ENCODE measurements at regions not wholly inside any gene's neighbourhood (a gene's known extent, or its start where the extent isn't known, plus 50 kb on each side); places are given as distances from the start of the nearest gene placed in this dataset.
"Not testable (repeated sequence)": the region's sequence is repeated elsewhere in the genome, so short reads cannot be mapped to it uniquely, and the experiment has no call there.

DNA sequence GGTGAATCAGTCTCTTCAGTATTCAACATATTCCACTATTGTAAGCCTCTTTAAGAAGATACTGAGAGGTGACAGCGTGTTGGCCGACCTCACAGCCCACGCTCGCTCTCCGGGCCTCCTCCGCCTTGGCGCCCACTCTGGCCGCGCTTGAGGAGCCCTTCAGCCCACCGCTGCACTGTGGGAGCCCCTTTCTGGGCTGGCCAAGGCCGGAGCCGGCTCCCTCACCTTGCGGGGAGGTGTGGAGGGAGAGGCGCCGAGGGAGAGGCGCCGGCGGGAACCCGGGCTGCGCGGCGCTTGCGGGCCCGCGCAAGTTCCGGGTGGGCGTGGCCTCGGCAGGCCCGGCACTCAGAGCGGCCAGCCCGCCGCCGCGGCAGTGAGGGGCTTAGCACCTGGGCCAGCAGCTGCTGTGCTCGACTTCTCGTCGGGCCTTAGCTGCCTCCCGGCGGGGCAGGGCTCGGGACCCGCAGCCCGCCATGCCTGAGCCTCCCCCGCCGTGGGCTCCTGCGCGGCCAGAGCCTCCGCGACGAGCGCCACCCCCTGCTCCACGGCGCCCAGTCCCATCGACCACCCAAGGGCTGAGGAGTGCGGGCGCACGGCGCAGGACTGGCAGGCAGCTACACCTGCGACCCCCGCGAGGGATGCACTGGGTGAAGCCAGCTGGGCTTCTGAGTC, 306.4 kb downstream of the SEMA3D start:
- DNase-seq (ENCODE audit: low read depth in 4 of 4, low spot score in 3 of 4), result not testable (repeated sequence)

DNA sequence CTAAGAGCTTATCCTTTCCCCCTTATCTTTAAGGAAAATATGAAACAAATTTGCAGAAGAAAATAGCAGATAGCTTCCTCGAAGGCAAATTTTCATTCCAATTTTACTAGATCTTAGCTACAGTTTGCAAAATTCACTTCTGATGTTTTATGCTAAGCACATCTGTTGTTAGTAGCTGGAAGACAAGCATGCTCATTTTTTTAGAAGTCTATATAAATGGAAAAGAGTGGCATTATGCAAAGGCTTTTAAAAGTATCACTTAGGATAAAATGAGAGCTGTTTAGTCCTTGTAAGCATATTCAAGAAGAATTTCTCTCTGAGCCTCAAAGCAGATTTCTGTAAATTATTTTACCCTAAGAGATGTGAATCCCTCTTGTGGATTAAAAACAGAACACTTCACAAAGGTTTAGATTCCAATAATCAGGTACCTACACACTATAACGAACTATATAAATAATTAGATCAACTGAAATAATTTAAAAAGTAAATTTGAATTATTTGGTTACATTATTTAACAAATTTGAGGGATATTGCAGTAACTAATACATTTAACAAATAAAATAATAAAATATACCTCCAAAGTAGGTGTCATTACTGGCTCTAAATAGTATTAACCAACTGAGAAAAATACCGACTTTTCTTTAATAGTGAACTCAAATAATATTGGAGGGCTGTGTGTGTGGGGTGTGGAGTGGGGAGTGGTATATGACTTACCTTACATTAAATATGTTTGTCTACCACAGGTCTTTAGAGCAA, 307.1 kb downstream of the SEMA3D start:
- no peak for DNase-seq (ENCODE audit: low read depth in 4 of 4, low spot score in 3 of 4)

DNA sequence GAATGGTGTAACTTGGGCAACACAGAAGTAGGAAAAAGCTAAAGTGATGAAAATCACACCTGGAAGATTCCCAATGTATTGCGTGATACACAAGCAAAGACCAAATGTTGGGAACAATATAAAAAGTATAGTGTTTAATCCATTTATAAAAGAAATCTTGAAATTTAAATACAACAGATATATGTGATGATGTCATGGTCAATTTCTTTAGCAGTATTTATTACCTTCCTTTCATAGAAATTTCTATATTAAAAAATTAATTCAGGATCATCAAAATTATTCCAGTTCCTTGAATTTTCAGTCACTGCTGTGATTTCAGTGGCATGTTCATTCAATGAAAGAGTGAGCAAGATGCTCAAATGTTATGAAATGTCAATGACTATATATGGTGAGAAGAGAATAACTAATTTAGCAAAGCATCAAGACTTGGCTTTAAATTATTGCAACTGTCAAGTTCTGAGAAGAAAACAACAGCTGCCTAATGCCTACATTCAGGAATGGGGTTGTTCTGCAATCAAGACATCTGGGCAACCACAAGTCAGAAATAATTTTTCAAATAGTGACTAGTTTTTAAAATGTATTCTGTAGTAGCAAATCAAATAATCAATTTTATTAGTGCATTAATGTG, 308.8 kb downstream of the SEMA3D start:
- no peak for DNase-seq (ENCODE audit: low read depth in 4 of 4, low spot score in 3 of 4)

DNA sequence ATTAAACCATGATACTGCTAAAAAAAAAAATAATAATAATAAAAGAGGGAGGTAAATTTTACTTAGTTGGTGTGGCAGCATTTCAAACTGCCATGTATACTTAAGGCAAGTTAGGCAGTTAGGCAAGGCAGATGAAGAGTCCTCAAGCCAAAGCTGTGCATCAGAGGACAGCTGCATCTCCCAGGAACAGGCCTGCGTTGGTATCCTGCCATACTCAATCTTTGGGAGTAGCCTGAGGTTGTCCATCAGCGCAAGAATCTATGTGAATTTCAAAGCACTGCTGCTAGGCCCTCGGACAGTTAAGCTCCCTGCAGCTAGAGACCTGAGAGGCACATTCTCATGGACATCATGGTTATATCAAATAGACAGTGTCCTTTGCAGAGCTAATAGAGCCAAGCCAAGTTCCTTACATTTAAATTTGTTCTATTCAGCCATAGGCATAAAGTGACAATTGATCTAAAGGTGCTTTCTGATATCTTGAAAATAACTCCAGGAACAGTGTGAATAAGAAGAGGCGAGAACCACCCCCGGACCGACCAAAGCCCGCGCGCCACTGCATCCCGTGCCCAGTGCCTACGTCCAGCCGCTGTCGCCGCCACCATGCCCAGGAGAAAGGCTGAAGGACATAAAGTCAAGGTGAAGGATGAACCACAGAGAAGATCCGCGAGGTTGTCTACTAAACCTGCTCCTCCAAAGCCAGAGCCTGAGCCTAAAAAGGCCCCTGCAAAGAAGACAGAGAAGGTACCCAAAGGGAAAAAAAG, 310.6 kb downstream of the SEMA3D start:
- DNase-seq (ENCODE audit: low read depth in 4 of 4, low spot score in 3 of 4), result no peak

DNA sequence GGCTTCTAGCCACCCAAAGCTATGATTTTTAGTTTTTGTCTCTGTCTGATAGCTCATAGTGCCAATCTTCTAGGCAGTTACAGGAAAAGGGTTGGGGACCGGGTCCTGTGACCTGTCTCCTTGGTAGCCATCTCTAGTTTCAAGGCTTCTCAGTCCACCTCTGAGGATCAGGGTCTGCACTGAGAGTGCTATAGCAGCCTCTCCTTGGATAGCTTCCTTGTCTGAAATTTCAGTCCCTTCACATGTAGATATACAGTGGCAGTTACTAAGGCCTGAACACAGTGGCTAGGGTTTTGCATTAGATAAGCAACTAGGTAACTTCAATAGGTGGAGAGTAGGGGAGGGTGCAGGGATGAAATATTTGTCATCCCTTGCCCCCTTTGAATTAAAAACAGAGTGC, 321.3 kb downstream of the SEMA3D start:
- DNase-seq (ENCODE audit: low read depth in 4 of 4, low spot score in 3 of 4), result no peak

DNA sequence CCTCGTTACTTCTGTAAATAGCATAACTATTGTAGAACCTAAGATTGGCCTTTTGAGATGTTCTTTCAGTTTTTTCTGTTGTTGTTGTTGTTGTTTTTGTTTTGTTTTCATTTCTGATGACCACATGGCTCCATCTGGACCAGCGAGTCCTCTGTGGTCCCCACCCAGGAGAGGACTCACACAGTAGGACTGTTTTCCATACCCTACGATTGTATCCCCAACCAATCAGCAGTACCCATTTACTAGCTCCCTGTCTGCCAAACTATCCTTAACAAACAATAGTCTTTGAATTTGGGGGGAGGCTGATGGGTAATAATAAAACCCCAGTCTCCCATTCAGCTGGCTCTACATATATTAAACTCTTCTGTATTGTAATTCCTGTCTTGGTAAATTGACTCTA, 329.5 kb downstream of the SEMA3D start:
- DNase-seq (ENCODE audit: low read depth in 4 of 4, low spot score in 3 of 4), result no peak

DNA sequence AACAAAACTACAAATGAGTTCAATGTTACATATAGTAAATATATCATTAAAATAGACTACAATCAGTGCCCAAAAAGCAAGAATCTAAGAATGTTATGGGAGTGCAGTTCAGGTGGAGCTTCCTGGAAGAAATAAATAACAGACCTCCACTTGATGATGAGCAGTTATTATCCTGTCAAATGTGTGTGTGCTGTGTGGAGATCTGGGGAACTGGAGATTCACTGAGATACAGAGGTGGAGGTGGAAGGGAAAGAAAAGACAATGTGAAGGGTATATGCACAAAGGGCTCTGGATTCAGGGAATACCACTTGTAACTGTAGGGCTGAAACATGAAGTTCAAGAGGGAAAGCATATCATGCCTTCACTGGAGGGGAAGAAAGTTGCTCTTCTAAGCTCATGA, 331.1 kb downstream of the SEMA3D start:
- DNase-seq (ENCODE audit: low read depth in 4 of 4, low spot score in 3 of 4), result no peak

DNA sequence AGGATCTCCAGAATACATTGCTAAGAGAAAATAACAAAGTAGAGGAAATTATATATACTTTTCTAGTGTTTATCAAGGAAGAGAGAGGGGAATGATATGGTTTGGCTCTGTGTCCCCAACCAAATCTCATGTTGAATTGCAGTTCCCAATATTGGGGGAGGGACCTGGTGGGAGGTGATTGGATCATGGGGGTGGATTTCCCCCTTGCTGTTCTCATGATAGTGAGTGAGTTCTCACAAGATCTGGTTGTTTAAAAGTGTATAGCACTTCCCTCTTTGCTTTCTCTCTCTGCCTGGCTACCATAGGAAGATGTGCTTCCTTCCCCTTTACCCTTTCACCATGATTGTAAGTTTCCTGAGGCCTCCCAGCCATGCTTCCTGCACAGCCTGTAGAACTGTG, 337.9 kb downstream of the SEMA3D start:
- DNase-seq (ENCODE audit: low read depth in 4 of 4, low spot score in 3 of 4), result not testable (repeated sequence)

DNA sequence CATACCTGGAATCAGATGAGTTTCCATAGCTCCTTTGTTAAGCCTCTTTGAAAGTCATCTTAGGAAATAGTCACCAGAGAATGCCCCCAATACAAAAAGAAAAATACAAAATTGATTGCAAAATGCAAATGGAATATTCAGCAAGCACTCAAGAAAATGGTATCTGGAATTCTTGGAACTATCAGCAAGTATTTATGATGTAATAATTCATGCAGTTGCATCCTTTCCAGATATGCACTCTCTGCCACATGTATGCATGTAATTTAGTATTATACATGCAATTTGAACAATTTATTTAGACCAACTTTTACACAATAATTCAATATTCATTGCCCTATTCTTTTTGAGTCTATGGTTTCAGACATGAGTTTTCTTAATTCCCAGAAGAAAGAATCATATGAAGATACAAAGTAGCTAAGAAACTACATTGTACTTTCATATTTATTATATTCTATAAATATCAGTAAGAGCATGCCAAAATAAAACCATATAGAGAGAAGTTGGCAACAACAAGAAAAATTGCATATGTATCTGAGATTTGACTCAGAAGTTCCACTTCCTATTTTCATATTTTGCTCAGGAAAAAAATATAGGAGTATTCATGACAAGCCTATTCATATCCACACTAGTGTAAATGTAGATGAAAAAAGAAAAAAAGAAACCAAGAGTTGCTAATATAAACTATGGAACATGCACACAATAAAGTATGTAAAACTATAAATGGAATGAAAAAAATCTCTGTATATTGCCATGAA, 338.5 kb downstream of the SEMA3D start:
- DNase-seq (ENCODE audit: low read depth in 4 of 4, low spot score in 3 of 4), result no peak

DNA sequence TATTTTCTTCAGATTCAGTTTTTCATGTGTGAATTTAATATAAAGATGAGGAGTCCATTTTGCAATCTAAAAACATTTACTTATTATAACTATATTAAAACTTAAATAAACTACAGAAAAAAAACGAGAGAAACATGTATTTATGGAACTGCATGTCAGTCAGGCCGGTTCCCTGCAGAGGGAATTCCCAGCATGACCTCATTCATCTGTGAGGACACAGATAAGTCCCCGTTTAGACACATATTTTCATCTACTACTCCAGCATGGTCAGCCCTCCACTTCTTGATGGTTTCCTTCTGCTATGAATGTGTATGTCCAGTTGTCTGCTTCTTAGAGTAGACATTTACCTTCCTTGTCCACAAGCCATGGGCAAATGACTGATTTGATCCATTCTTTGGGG, 339.1 kb downstream of the SEMA3D start:
- no peak for DNase-seq (ENCODE audit: low read depth in 4 of 4, low spot score in 3 of 4)

DNA sequence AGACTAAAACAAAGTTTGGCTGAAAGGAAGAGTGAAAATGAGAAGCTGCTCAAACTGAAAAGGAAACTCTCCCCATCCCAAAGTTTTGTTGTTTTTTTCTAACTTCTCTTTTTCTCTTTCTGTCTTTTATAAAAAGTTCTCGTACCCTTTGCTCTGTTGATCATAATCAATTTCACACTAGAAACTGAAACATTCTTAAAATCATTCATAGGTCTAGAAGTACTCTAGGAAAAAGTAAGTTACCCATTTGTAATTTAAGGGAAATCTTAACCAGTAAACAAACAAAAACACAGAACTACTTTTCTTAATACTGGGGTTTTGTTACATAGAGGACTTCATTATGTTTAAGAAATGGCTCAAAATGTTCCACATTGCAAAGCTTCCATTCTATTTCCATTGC, 339.8 kb downstream of the SEMA3D start:
- no peak for DNase-seq (ENCODE audit: low read depth in 4 of 4, low spot score in 3 of 4)

DNA sequence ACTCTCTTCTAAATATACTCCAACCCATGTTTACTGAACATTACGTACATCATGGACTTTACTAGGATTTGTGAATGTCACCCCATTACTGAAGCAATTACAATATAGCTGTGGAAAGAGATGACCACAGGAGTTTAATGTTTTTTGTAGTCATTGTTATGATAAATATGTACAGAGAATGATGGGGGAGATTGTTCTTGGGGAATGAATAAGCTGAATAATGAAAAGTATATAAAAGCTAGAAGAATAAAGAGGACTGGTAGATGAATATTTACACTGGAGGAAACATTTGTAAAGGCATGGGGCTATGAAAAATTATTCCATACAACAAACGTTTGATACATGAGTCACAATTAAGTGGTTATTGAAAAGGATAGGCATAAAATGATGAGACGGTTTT, 340.9 kb downstream of the SEMA3D start:
- no peak for DNase-seq (ENCODE audit: low read depth in 4 of 4, low spot score in 3 of 4)

DNA sequence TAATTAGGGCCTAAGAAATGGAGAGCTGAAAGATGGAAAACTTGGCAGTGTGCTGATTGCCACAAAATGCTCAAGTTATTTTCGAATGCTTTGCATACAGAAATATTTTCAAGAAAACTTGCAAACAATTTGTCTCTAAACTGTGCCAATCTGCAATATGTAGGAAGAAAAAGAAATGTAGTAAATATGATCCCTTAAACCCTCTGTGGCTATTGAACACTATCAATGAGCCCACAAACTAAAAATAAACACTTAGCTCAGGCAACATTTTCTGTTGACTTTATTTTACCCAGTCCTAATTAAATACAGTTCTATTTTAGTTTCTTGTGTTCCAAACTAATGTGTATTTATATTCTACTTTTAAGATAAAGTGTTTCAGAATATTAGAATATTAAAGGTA, 342.1 kb downstream of the SEMA3D start:
- DNase-seq (ENCODE audit: low read depth in 4 of 4, low spot score in 3 of 4), result no peak

DNA sequence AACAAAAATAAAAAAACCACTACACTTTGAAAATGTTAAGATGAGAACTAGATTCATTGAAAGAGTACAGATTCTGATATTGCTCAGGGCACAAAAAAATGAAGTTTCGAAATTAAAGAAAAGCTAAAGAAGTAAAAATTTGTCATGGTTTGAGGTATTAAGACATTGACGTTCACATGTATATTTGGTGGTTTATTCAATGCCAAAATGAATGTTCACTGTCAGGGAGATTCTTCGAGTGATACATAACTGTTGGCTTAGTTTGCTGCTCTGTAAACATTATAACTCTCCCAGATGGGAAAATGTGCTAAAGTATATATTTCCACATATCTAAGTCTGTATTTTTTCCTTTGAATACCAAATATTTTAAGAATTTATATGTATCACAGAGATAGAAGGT, 345.0 kb downstream of the SEMA3D start:
- DNase-seq (ENCODE audit: low read depth in 4 of 4, low spot score in 3 of 4), result no peak

DNA sequence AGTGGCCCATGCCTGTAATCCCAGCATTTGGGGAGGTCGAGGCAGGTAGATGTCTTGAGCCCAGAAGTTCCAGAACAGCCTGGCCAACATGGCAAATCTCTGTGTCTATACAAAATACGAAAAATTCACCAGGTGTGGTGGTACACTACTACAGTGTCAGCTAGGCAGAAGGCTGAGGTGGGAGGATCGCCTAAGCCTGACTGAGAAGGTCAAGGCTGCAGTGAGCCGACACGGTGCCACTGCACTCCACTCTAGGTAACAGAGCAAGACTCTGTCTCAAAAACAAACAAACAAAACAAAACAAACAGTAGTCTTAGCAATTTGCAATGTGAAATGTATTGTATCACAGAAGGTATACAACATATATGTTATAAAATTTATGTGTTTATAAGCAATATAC, 348.0 kb downstream of the SEMA3D start:
- DNase-seq (ENCODE audit: low read depth in 4 of 4, low spot score in 3 of 4), result no peak

DNA sequence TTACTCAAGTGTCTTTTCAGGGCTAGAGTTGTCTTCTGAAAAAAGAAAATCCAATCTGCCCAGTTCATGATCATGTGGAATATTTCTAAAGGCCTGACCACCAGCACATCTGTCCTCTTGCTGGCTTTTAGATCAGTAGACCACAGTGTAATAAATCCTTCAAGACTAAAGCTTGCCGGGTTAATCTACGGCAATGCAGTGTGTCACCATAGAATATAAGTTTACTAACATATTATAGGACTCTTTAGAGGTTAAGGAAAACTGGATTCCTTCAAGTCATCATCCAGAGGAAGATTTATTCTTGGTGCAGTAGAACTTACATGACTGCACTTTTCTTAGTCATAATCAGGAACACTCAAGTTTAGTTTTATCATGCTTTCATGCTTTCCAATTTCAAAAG, 349.5 kb downstream of the SEMA3D start:
- DNase-seq (ENCODE audit: low read depth in 4 of 4, low spot score in 3 of 4), result no peak

DNA sequence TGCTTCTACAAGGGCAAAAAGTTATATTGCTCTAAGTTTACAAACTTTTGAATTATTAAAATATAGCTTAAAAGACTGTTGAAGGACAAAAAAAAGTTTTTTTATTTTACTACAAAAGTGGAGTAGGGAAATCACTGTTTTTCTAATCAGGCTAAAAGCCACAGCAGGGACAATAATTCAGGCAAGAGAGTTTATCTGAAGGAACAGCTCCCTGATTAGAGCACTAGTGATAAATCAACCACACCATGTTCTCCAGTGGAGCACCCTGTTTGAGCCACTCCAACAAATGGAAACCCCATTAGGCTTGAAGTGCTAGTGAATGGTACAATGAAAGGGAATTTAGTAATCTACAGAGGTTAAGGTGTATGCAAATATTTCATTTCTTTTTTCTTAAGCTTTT, 357.1 kb downstream of the SEMA3D start:
- DNase-seq (ENCODE audit: low read depth in 4 of 4, low spot score in 3 of 4), result no peak

DNA sequence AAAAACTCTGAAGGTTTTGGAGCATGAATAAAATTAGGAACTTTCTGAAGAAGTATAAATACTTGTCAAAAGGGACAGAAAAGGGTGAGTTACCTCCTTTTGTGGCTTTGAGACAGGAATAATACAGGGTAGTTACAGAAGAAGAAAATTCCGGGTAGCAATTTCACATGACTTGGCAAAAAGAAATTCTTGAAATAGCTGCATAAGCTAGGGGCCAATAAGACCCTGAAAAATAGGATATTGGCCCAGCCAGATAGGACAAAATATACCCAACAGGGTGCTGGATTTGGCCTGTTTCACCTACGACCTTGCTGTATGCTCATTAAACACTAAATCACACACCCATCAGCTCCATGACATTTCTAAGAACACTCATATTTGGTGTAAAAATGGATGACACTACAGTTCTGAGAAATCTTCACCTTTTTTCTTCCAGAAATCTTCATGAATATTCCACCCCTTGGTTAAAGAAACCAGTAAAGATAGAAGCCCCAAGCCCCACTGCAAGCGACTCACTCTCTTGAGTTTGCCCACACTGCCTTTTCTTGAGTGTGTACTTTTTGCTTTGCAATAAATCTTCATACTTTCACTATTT, 362.7 kb downstream of the SEMA3D start:
- DNase-seq (ENCODE audit: low read depth in 4 of 4, low spot score in 3 of 4), result no peak

DNA sequence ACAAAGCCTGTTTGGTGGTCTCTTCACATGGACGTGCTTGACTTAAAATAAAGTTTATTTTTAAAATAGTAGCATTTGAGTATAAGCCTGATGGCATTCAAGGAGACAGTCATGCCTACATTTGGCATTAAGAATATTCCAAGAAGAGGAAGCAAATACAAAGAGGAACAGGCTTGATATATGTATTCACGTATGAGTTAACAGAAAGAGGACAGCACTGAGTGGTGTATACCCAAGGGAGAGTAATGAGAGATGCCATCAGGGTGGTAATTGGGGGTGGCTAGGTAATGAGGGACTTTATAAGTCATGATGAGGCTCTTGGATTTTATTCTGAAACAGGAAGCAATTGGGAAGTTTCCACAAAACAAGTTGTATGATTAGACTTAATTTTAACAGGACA, 363.3 kb downstream of the SEMA3D start:
- no peak for DNase-seq (ENCODE audit: low read depth in 4 of 4, low spot score in 3 of 4)

DNA sequence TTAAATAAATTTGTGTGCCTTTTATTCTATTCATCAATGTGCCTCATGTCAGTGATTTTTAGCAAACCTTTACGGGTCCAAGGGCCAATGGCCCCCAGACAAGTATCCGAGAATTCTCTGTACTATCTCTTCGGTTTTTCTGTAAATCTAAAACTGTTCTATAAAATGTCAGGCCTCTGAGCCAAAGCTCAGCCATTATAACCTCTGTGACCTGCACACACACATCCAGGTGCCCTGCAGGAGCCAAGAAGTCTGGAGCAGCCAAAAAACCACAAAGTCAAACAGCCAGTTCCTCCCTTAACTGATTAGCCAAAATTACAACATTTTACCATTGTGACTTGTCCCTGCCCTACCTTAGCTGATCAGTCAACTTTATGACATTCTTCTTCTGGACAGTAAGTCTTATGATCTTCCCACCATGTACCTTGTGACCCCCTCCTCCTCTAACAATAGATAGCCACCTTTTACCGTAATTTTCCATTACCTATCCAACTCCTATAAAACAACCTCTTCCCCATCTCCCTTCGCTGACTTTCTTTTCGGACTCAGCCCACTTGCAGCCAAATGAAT, 363.8 kb downstream of the SEMA3D start:
- DNase-seq (ENCODE audit: low read depth in 4 of 4, low spot score in 3 of 4), result no peak

Measured in left renal pelvis (tissue), 4 donors.